MM.1S (cell line): ENCODE measurements at regions not wholly inside any gene's neighbourhood (a gene's known extent, or its start where the extent isn't known, plus 50 kb on each side); places are given as distances from the start of the nearest gene placed in this dataset.

ENCODE experiments used
- DNase-seq: peaks from one replicate; pipeline ENCODE4 v3.0.0-alpha.2; 2015
- H2AFZ ChIP-seq: fragments of 300-600 bp; sonication (generic); 2 replicates; pipeline ENCODE4 v1.6.0; 2016; ENCODE audit warnings: antibody characterized with exemption, low read length
- H3F3A ChIP-seq: fragments of 300-600 bp; sonication (generic); 2 replicates; pipeline ENCODE4 v1.6.1; 2016; ENCODE audit warnings: mild to moderate bottlenecking, antibody characterized with exemption, low read length, moderate library complexity, mixed read lengths; ENCODE audit not compliant: insufficient read depth
- H3K27ac ChIP-seq: fragments of 300-600 bp; sonication (generic); 2 replicates; pipeline ENCODE4 v1.5.1; 2016; ENCODE audit warnings: mild to moderate bottlenecking, low read length
- H3K27me3 ChIP-seq: fragments of 300-600 bp; sonication (generic); replicated peaks from 2 replicates; pipeline ENCODE4 v1.6.0; 2016; ENCODE audit warnings: low read length; ENCODE audit not compliant: insufficient read depth
- H3K36me3 ChIP-seq: fragments of 300-600 bp; sonication (generic); replicated peaks from 2 replicates; pipeline ENCODE4 v1.6.1; 2016; ENCODE audit warnings: mild to moderate bottlenecking, low read length, mixed read lengths; ENCODE audit not compliant: insufficient read depth
- H3K4me1 ChIP-seq: fragments of 300-600 bp; sonication (generic); 2 replicates; pipeline ENCODE4 v1.6.1; 2016; ENCODE audit warnings: low read length, mixed read lengths
- H3K4me2 ChIP-seq: fragments of 300-600 bp; sonication (generic); 2 replicates; pipeline ENCODE4 v1.6.0; 2016; ENCODE audit warnings: low read depth, low read length
- H3K4me3 ChIP-seq: fragments of 300-600 bp; sonication (generic); 2 replicates; pipeline ENCODE4 v1.5.1; 2016; ENCODE audit warnings: low read length, mixed read lengths
- H3K79me2 ChIP-seq: fragments of 300-600 bp; sonication (generic); 2 replicates; pipeline ENCODE4 v1.6.1; 2016; ENCODE audit warnings: mixed run types, low read length, mixed read lengths
- H3K9ac ChIP-seq: fragments of 300-600 bp; sonication (generic); 2 replicates; pipeline ENCODE4 v1.6.1; 2016; ENCODE audit warnings: low read length, mixed read lengths
- H3K9me2 ChIP-seq: fragments of 300-600 bp; sonication (generic); replicated peaks from 2 replicates; pipeline ENCODE4 v1.6.1; 2016; ENCODE audit warnings: mild to moderate bottlenecking, low read length, mixed read lengths; ENCODE audit not compliant: insufficient read depth
- H3K9me3 ChIP-seq: fragments of 300-600 bp; sonication (generic); replicated peaks from 2 replicates; pipeline ENCODE4 v1.6.1; 2016; ENCODE audit warnings: mild to moderate bottlenecking, low read length, mixed read lengths; ENCODE audit not compliant: insufficient read depth
- H4K20me1 ChIP-seq: fragments of 300-600 bp; sonication (generic); 2 replicates; pipeline ENCODE4 v1.6.1; 2016; ENCODE audit warnings: mild to moderate bottlenecking, low read length, moderate library complexity, mixed read lengths; ENCODE audit not compliant: insufficient read depth
- CTCF ChIP-seq: fragments of 300-600 bp; sonication (generic); IDR thresholded peaks from 2 replicates; pipeline ENCODE4 v1.5.1; 2016; ENCODE audit warnings: antibody characterized with exemption, low read length, mixed read lengths
- EZH2 ChIP-seq: fragments of 300-600 bp; sonication (generic); optimal IDR thresholded peaks from 2 replicates; pipeline ENCODE3; 2017; ENCODE audit warnings: low read depth, mild to moderate bottlenecking, antibody characterized with exemption, low read length, mixed read lengths
- EZH2phosphoT487 ChIP-seq: fragments of 300-600 bp; sonication (generic); IDR thresholded peaks from 2 replicates; pipeline ENCODE4 v1.6.1; 2018; ENCODE audit warnings: antibody characterized with exemption, low read length

- no peak overlapping the region for H3K27ac ChIP-seq
- no peaks in the 10 kb centered on the region for H3K79me2 ChIP-seq
- H3F3A ChIP-seq, result no peaks in the 10 kb centered on the region
- DNase-seq, result no peak
- TF ChIP-seq EZH2 (no peak), CTCF (no peak), EZH2phosphoT487 (no peak)
- no peak overlapping the region for H3K4me2 ChIP-seq
- no peak overlapping the region for H3K9ac ChIP-seq
- H3K4me1 ChIP-seq, result no peaks in the 10 kb centered on the region
- no peaks in the 10 kb centered on the region for H4K20me1 ChIP-seq
- no peaks in the 10 kb centered on the region for H3K9me3 ChIP-seq
- no peak overlapping the region for H2AFZ ChIP-seq
- no peaks in the 10 kb centered on the region for H3K36me3 ChIP-seq
- H3K9me2 ChIP-seq, result no peaks in the 10 kb centered on the region
- no peaks in the 10 kb centered on the region for H3K27me3 ChIP-seq
- H3K4me3 ChIP-seq, result no peak overlapping the region
Observed at GRCh38 chr3:146305808-146306423, 55.0 kb upstream of the PLSCR4 start.

- no peaks in the 10 kb centered on the region for H4K20me1 ChIP-seq
- H3K27ac ChIP-seq, result no peak overlapping the region
- no peaks in the 10 kb centered on the region for H3K79me2 ChIP-seq
- H3K4me2 ChIP-seq, result no peak overlapping the region
- no peaks in the 10 kb centered on the region for H3K36me3 ChIP-seq
- H2AFZ ChIP-seq, result no peak overlapping the region
- H3K4me3 ChIP-seq, result no peak overlapping the region
- H3K9me2 ChIP-seq, result no peaks in the 10 kb centered on the region
- no peak overlapping the region for H3K9ac ChIP-seq
- TF ChIP-seq CTCF (no peak), EZH2 (no peak), EZH2phosphoT487 (no peak)
- H3K4me1 ChIP-seq, result no peaks in the 10 kb centered on the region
- no peaks in the 10 kb centered on the region for H3K27me3 ChIP-seq
- H3K9me3 ChIP-seq, result no peaks in the 10 kb centered on the region
- no peaks in the 10 kb centered on the region for H3F3A ChIP-seq
- no peak for DNase-seq
Observed at GRCh38 chr3:146300768-146301167, 49.9 kb upstream of the PLSCR4 start.
